SK-N-SH treated with all-trans-retinoic acid at 6 μM for 48 hours (cell line): ENCODE measurements at regions not wholly inside any gene's neighbourhood (a gene's known extent, or its start where the extent isn't known, plus 50 kb on each side); places are given as distances from the start of the nearest gene placed in this dataset.

Experiments used
- ARNTL ChIP-seq: fragments of 450-650 bp; formaldehyde crosslinking; IDR thresholded peaks from 2 replicates; pipeline ENCODE4 v1.5.0; 2020; ENCODE audit warnings: low read depth, mild to moderate bottlenecking, moderate library complexity, borderline replicate concordance
- BACH2 ChIP-seq: fragments of 250-450 bp; sonication (Bioruptor Pico); IDR thresholded peaks from 2 replicates; pipeline ENCODE4 v1.9.0; 2021; ENCODE audit warnings: mild to moderate bottlenecking, borderline replicate concordance
- PATZ1 ChIP-seq: fragments of 250-450 bp; sonication (Bioruptor Pico); IDR thresholded peaks from 2 replicates; pipeline ENCODE4 v1.8.0; 2020; ENCODE audit warnings: mild to moderate bottlenecking, moderate library complexity, borderline replicate concordance
- RARB ChIP-seq: fragments of 250-450 bp; sonication (Bioruptor Pico); IDR thresholded peaks from 2 replicates; pipeline ENCODE4 v1.8.0; 2021; ENCODE audit warnings: mild to moderate bottlenecking, moderate library complexity
- TOX ChIP-seq: fragments of 250-450 bp; sonication (Bioruptor Pico); IDR thresholded peaks from 2 replicates; pipeline ENCODE4 v1.8.0; 2021; ENCODE audit warnings: mild to moderate bottlenecking, moderate library complexity, borderline replicate concordance
- TSHZ2 ChIP-seq: fragments of 250-450 bp; sonication (Bioruptor Pico); IDR thresholded peaks from 2 replicates; pipeline ENCODE4 v1.5.0; 2020; ENCODE audit warnings: mild to moderate bottlenecking, moderate library complexity
- ZFP3 ChIP-seq: fragments of 250-450 bp; sonication (Bioruptor Pico); IDR thresholded peaks from 2 replicates; pipeline ENCODE4 v1.5.0; 2020; ENCODE audit warnings: mild to moderate bottlenecking, moderate library complexity
- ZFP30 ChIP-seq: fragments of 450-650 bp; formaldehyde crosslinking; IDR thresholded peaks from 2 replicates; pipeline ENCODE4 v1.5.0; 2022; ENCODE audit warnings: mild to moderate bottlenecking, moderate library complexity
- ZNF8 ChIP-seq: fragments of 450-650 bp; formaldehyde crosslinking; IDR thresholded peaks from 2 replicates; pipeline ENCODE4 v1.5.0; 2020; ENCODE audit warnings: mild to moderate bottlenecking, moderate library complexity
- TF ChIP-seq, protein P1 (sequence below): fragments of 250-450 bp; sonication (Bioruptor Pico); IDR thresholded peaks from 2 replicates; pipeline ENCODE4 v1.5.1; 2020; ENCODE audit warnings: low read depth, mild to moderate bottlenecking, moderate library complexity

- TF ChIP-seq ARNTL (CRISPR knock-in tag) (no peak), ZFP3 (CRISPR knock-in tag) (no peak), ZNF8 (CRISPR knock-in tag) (no peak), TSHZ2 (CRISPR knock-in tag) (no peak), ZFP30 (no peak), BACH2 (CRISPR knock-in tag) (no peak), TOX (CRISPR knock-in tag) (no peak), PATZ1 (CRISPR knock-in tag) (no peak), RARB (no peak)
- TF ChIP-seq, protein P1, sequence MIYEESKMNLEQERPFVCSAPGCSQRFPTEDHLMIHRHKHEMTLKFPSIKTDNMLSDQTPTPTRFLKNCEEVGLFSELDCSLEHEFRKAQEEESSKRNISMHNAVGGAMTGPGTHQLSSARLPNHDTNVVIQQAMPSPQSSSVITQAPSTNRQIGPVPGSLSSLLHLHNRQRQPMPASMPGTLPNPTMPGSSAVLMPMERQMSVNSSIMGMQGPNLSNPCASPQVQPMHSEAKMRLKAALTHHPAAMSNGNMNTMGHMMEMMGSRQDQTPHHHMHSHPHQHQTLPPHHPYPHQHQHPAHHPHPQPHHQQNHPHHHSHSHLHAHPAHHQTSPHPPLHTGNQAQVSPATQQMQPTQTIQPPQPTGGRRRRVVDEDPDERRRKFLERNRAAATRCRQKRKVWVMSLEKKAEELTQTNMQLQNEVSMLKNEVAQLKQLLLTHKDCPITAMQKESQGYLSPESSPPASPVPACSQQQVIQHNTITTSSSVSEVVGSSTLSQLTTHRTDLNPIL (CRISPR knock-in tag) = no peak
Observed at GRCh38 chr3:78123058-78123457, 1083.2 kb downstream of the ROBO2 start.
